B cell (primary cell): ENCODE measurements at regions not wholly inside any gene's neighbourhood (a gene's known extent, or its start where the extent isn't known, plus 50 kb on each side); places are given as distances from the start of the nearest gene placed in this dataset.

Experiments used
- ATAC-seq: fragments of 200-7000 bp; cut with Tn5 transposase; one replicate; pipeline ENCODE4 v1.10.0; 2021; ENCODE audit warnings: low read depth, mild to moderate bottlenecking, moderate number of reproducible peaks, moderate library complexity
- CTCF ChIA-PET: fragments of 350-600 bp; sonication (Branson Sonifier 250); formaldehyde crosslinking; loops from one replicate; lab custom pipeline; 2021; ENCODE audit warnings: antibody characterized with exemption, inconsistent platforms; lab: Charles Lee
- POLR2A ChIA-PET: fragments of 350-600 bp; sonication (Branson Sonifier 250); formaldehyde crosslinking; loops from one replicate; lab custom pipeline; 2021; ENCODE audit warnings: antibody characterized with exemption; lab: Charles Lee
- DNase-seq: peaks from one replicate; pipeline ENCODE4 v3.0.0; 2013
- H2AFZ ChIP-seq: 2 replicates; pipeline ENCODE4 v1.6.1; 2012; ENCODE audit warnings: mild to moderate bottlenecking, low read depth, low read length; ENCODE audit not compliant: insufficient read depth, poor library complexity, severe bottlenecking
- H3K27ac ChIP-seq, 2 donors: 1 replicate in 1 of 2; 2 replicates in 1 of 2; pipeline ENCODE4 v1.5.1; 2012 to 2013; ENCODE audit warnings: low read length in 2 of 2, mild to moderate bottlenecking in 2 of 2, moderate library complexity in 1 of 2
- H3K27me3 ChIP-seq, 4 experiments: fragments of 200-600 bp in 1 of 4; sonication (generic) in 1 of 4; replicated peaks in 1 of 4; 1 replicate in 2 of 4; 2 replicates in 2 of 4; pipeline versions ENCODE4 v1.6.1 to v1.7.0; 2013 to 2016; ENCODE audit warnings: low read length in 3 of 4, mild to moderate bottlenecking in 2 of 4, mixed read lengths in 1 of 4, moderate library complexity in 1 of 4; ENCODE audit not compliant: insufficient read depth in 4 of 4, control insufficient read depth in 3 of 4; ENCODE audit errors: control extremely low read depth in 1 of 4
- H3K36me3 ChIP-seq, 2 experiments: replicated peaks in 1 of 2; 1 replicate in 1 of 2; 2 replicates in 1 of 2; pipeline versions ENCODE4 v1.6.1 to v1.7.1; 2013; ENCODE audit warnings: low read length in 1 of 2; ENCODE audit not compliant: insufficient read depth in 2 of 2, control insufficient read depth in 1 of 2; ENCODE audit errors: control extremely low read depth in 1 of 2, extremely low read depth in 1 of 2
- H3K4me1 ChIP-seq, 2 donors: fragments of 200-600 bp in 1 of 2; sonication (generic) in 1 of 2; 1 replicate in 1 of 2; 2 replicates in 1 of 2; pipeline versions ENCODE4 v1.5.1 to v1.6.1; 2013 to 2017; ENCODE audit warnings: low read length in 2 of 2; ENCODE audit not compliant: control insufficient read depth in 2 of 2, insufficient read depth in 2 of 2
- H3K4me2 ChIP-seq: replicated peaks from 2 replicates; pipeline ENCODE3; 2012; ENCODE audit warnings: mild to moderate bottlenecking, low read depth, low read length; ENCODE audit not compliant: poor library complexity, severe bottlenecking
- H3K4me3 ChIP-seq, 5 experiments: fragments of 200-600 bp in 1 of 5; sonication (generic) in 1 of 5; 1 replicate in 3 of 5; 2 replicates in 2 of 5; pipeline versions ENCODE4 v1.5.1 to v1.7.0; 2011 to 2016; ENCODE audit warnings: low read length in 4 of 5, mild to moderate bottlenecking in 4 of 5, low read depth in 2 of 5, control low read depth in 1 of 5, moderate library complexity in 1 of 5; ENCODE audit not compliant: insufficient read depth in 1 of 5; ENCODE audit errors: control extremely low read depth in 1 of 5, extremely low read depth in 1 of 5
- H3K79me2 ChIP-seq: fragments of 200-600 bp; sonication (generic); one replicate; pipeline ENCODE4 v1.6.0; 2016; ENCODE audit warnings: low read length; ENCODE audit not compliant: control insufficient read depth, insufficient read depth
- H3K9ac ChIP-seq: fragments of 200-600 bp; sonication (generic); 2 replicates; pipeline ENCODE4 v1.6.1; 2017; ENCODE audit warnings: mild to moderate bottlenecking, low read length, moderate library complexity
- H3K9me3 ChIP-seq, 3 donors: one replicate each; pipeline versions ENCODE4 v1.6.1 to v1.7.1; 2013; ENCODE audit warnings: low read length in 2 of 3; ENCODE audit not compliant: control insufficient read depth in 2 of 3, insufficient read depth in 1 of 3; ENCODE audit errors: control extremely low read depth in 1 of 3
- H4K20me1 ChIP-seq: 2 replicates; pipeline ENCODE4 v1.6.0; 2012; ENCODE audit warnings: mild to moderate bottlenecking, low read length; ENCODE audit not compliant: insufficient read depth, control insufficient read depth, poor library complexity, severe bottlenecking
- H3K27ac Mint-ChIP-seq: one replicate; pipeline ENCODE4 v1.8.0; 2021; ENCODE audit warnings: mixed read lengths
- H3K27me3 Mint-ChIP-seq: one replicate; pipeline ENCODE4 v1.8.0; 2021; ENCODE audit warnings: mixed read lengths
- H3K4me1 Mint-ChIP-seq: one replicate; pipeline ENCODE4 v1.8.0; 2021; ENCODE audit warnings: mixed read lengths
- H3K4me3 Mint-ChIP-seq: one replicate; pipeline ENCODE4 v1.8.0; 2021; ENCODE audit warnings: mixed read lengths
- H3K9me3 Mint-ChIP-seq: one replicate; pipeline ENCODE4 v1.8.0; 2022; ENCODE audit warnings: mixed read lengths; ENCODE audit not compliant: insufficient read depth
- CTCF ChIP-seq: fragments of 200-600 bp; IDR thresholded peaks from one replicate; pipeline ENCODE4 v1.8.0; 2022; ENCODE audit warnings: antibody characterized with exemption, mild to moderate bottlenecking
- EZH2 ChIP-seq: IDR thresholded peaks from 2 replicates; pipeline ENCODE4 v1.6.1; 2012; ENCODE audit warnings: borderline replicate concordance, low read depth, mild to moderate bottlenecking, moderate library complexity, low read length; ENCODE audit not compliant: insufficient read depth, poor library complexity, severe bottlenecking
- WGBS: methylation state at CpG from one replicate; pipeline ENCODE4 v1.1.5; 2013; ENCODE audit warnings: missing lambda C conversion rate; ENCODE audit not compliant: insufficient coverage; 5-methylcytosine and 5-hydroxymethylcytosine counted together
- intact Hi-C: fragments of 100-400 bp; cut with micrococcal nuclease; formaldehyde crosslinking; loops from one replicate; pipeline ENCODE4 v1.10.0; 2022

- no peak for DNase-seq
- Mint-ChIP-seq H3K4me1 (no peaks in the 10 kb centered on the region), H3K27me3 (no peaks in the 10 kb centered on the region), H3K4me3 (no peak overlapping the region), H3K27ac (no peak overlapping the region), H3K9me3 (no peaks in the 10 kb centered on the region)
- H3K9me3 ChIP-seq, result no peaks in the 10 kb centered on the region
- no peak overlapping the region for H3K27ac ChIP-seq
- no peak overlapping the region for H3K9ac ChIP-seq
- ChIA-PET CTCF (no interaction called here), POLR2A (no interaction called here)
- no peak overlapping the region for H2AFZ ChIP-seq
- H3K79me2 ChIP-seq, result no peaks in the 10 kb centered on the region
- no peak overlapping the region for H3K4me2 ChIP-seq
- no peaks in the 10 kb centered on the region for H3K27me3 ChIP-seq
- no peaks in the 10 kb centered on the region for H3K36me3 ChIP-seq
- no peak for ATAC-seq
- no peak for TF ChIP-seq EZH2
- no peak for TF ChIP-seq CTCF
- no peaks in the 10 kb centered on the region for H3K4me1 ChIP-seq
- WGBS, result 0% methylated on average over 1 of the region's 3 CpGs
- H3K4me3 ChIP-seq, result no peak overlapping the region
- no peaks in the 10 kb centered on the region for H4K20me1 ChIP-seq
- intact Hi-C loops, result no loop called here
Measured at GRCh38 chr1:82108843-82109242, 308.1 kb downstream of the ADGRL2 start.

- Mint-ChIP-seq H3K9me3 (no peaks in the 10 kb centered on the region), H3K27me3 (no peaks in the 10 kb centered on the region), H3K4me1 (no peaks in the 10 kb centered on the region), H3K27ac (no peak overlapping the region), H3K4me3 (no peak overlapping the region)
- no peaks in the 10 kb centered on the region for H3K36me3 ChIP-seq
- H2AFZ ChIP-seq, result no peak overlapping the region
- no peak overlapping the region for H3K9ac ChIP-seq
- no peak for ATAC-seq
- H4K20me1 ChIP-seq, result no peaks in the 10 kb centered on the region
- no peaks in the 10 kb centered on the region for H3K79me2 ChIP-seq
- TF ChIP-seq EZH2 (no peak), CTCF (no peak)
- no peaks in the 10 kb centered on the region for H3K27me3 ChIP-seq
- H3K27ac ChIP-seq, result no peak overlapping the region
- H3K4me1 ChIP-seq, result no peaks in the 10 kb centered on the region
- WGBS, result no CpG with 5 or more reads among the region's 1 CpG
- no peak overlapping the region for H3K4me2 ChIP-seq
- ChIA-PET CTCF (no interaction called here), POLR2A (no interaction called here)
- intact Hi-C loops, result no loop called here
- H3K4me3 ChIP-seq, result no peak overlapping the region
- DNase-seq, result no peak
- H3K9me3 ChIP-seq, result no peaks in the 10 kb centered on the region
Measured at GRCh38 chr1:82106672-82107071, 305.9 kb downstream of the ADGRL2 start.
